HG03064 (cell line): ENCODE measurements at regions not wholly inside any gene's neighbourhood (a gene's known extent, or its start where the extent isn't known, plus 50 kb on each side); places are given as distances from the start of the nearest gene placed in this dataset.

Experiments
- ATAC-seq: cut with Tn5 transposase; IDR thresholded peaks from one replicate; pipeline ENCODE4 v1.9.1; 2021; ENCODE audit warnings: low read depth; ENCODE audit not compliant: unreplicated experiment

GRCh38 chr6:82573254-82573972, 209.8 kb downstream of the TPBG start:
- ATAC-seq: no peak

GRCh38 chr6:82576284-82576683, 212.7 kb downstream of the TPBG start:
- ATAC-seq: no peak

- ATAC-seq: no peak
These were observed 220.6 kb downstream of the TPBG start for GRCh38 chr6:82584194-82584695.

- ATAC-seq: no peak
These were observed 221.2 kb downstream of the TPBG start for GRCh38 chr6:82584856-82585255.

- no peak for ATAC-seq
These were observed 224.4 kb downstream of the TPBG start for GRCh38 chr6:82588020-82588419.

GRCh38 chr6:82588859-82589412, 225.3 kb downstream of the TPBG start:
- no peak for ATAC-seq

- ATAC-seq: no peak
These were observed 226.0 kb downstream of the TPBG start for GRCh38 chr6:82589509-82590206.

- no peak for ATAC-seq
These were observed 233.6 kb downstream of the TPBG start for GRCh38 chr6:82597201-82597600.

- no peak for ATAC-seq
These were observed 239.2 kb downstream of the TPBG start for GRCh38 chr6:82602776-82603175.

GRCh38 chr6:82603871-82604270, 240.3 kb downstream of the TPBG start:
- ATAC-seq: no peak

- no peak for ATAC-seq
These were observed 244.5 kb downstream of the TPBG start for GRCh38 chr6:82607998-82608725.

- ATAC-seq: no peak
These were observed 245.2 kb downstream of the TPBG start for GRCh38 chr6:82608781-82609180.

- no peak for ATAC-seq
These were observed 248.1 kb downstream of the TPBG start for GRCh38 chr6:82611751-82612150.

GRCh38 chr6:82612475-82613039, 248.9 kb downstream of the TPBG start:
- no peak for ATAC-seq

GRCh38 chr6:82614518-82614917, 250.9 kb downstream of the TPBG start:
- no peak for ATAC-seq

- ATAC-seq: no peak
These were observed 252.9 kb downstream of the TPBG start for GRCh38 chr6:82616386-82617028.

- no peak for ATAC-seq
These were observed 254.0 kb downstream of the TPBG start for GRCh38 chr6:82617648-82618047.

- ATAC-seq: no peak
These were observed 256.0 kb downstream of the TPBG start for GRCh38 chr6:82619573-82619972.

- ATAC-seq: no peak
These were observed 258.8 kb downstream of the TPBG start for GRCh38 chr6:82622461-82622860.

- ATAC-seq: no peak
These were observed 260.6 kb downstream of the TPBG start for GRCh38 chr6:82624251-82624650.
